MM.1S (cell line): ENCODE measurements at regions not wholly inside any gene's neighbourhood (a gene's known extent, or its start where the extent isn't known, plus 50 kb on each side); places are given as distances from the start of the nearest gene placed in this dataset.
A peak's percentile ranks its signal among the peaks of the same experiment; 100 is the strongest.
"Not testable (repeated sequence)": the region's sequence is repeated elsewhere in the genome, so short reads cannot be mapped to it uniquely, and the experiment has no call there.

Experiments
- DNase-seq: peaks from one replicate; pipeline ENCODE4 v3.0.0-alpha.2; 2015
- H2AFZ ChIP-seq: fragments of 300-600 bp; sonication (generic); 2 replicates; pipeline ENCODE4 v1.6.0; 2016; ENCODE audit warnings: antibody characterized with exemption, low read length
- H3F3A ChIP-seq: fragments of 300-600 bp; sonication (generic); 2 replicates; pipeline ENCODE4 v1.6.1; 2016; ENCODE audit warnings: mild to moderate bottlenecking, antibody characterized with exemption, low read length, moderate library complexity, mixed read lengths; ENCODE audit not compliant: insufficient read depth
- H3K27ac ChIP-seq: fragments of 300-600 bp; sonication (generic); 2 replicates; pipeline ENCODE4 v1.5.1; 2016; ENCODE audit warnings: mild to moderate bottlenecking, low read length
- H3K27me3 ChIP-seq: fragments of 300-600 bp; sonication (generic); replicated peaks from 2 replicates; pipeline ENCODE4 v1.6.0; 2016; ENCODE audit warnings: low read length; ENCODE audit not compliant: insufficient read depth
- H3K36me3 ChIP-seq: fragments of 300-600 bp; sonication (generic); replicated peaks from 2 replicates; pipeline ENCODE4 v1.6.1; 2016; ENCODE audit warnings: mild to moderate bottlenecking, low read length, mixed read lengths; ENCODE audit not compliant: insufficient read depth
- H3K4me1 ChIP-seq: fragments of 300-600 bp; sonication (generic); 2 replicates; pipeline ENCODE4 v1.6.1; 2016; ENCODE audit warnings: low read length, mixed read lengths
- H3K4me2 ChIP-seq: fragments of 300-600 bp; sonication (generic); 2 replicates; pipeline ENCODE4 v1.6.0; 2016; ENCODE audit warnings: low read depth, low read length
- H3K4me3 ChIP-seq: fragments of 300-600 bp; sonication (generic); 2 replicates; pipeline ENCODE4 v1.5.1; 2016; ENCODE audit warnings: low read length, mixed read lengths
- H3K79me2 ChIP-seq: fragments of 300-600 bp; sonication (generic); 2 replicates; pipeline ENCODE4 v1.6.1; 2016; ENCODE audit warnings: mixed run types, low read length, mixed read lengths
- H3K9ac ChIP-seq: fragments of 300-600 bp; sonication (generic); 2 replicates; pipeline ENCODE4 v1.6.1; 2016; ENCODE audit warnings: low read length, mixed read lengths
- H3K9me2 ChIP-seq: fragments of 300-600 bp; sonication (generic); replicated peaks from 2 replicates; pipeline ENCODE4 v1.6.1; 2016; ENCODE audit warnings: mild to moderate bottlenecking, low read length, mixed read lengths; ENCODE audit not compliant: insufficient read depth
- H3K9me3 ChIP-seq: fragments of 300-600 bp; sonication (generic); replicated peaks from 2 replicates; pipeline ENCODE4 v1.6.1; 2016; ENCODE audit warnings: mild to moderate bottlenecking, low read length, mixed read lengths; ENCODE audit not compliant: insufficient read depth
- H4K20me1 ChIP-seq: fragments of 300-600 bp; sonication (generic); 2 replicates; pipeline ENCODE4 v1.6.1; 2016; ENCODE audit warnings: mild to moderate bottlenecking, low read length, moderate library complexity, mixed read lengths; ENCODE audit not compliant: insufficient read depth
- EZH2 ChIP-seq: fragments of 300-600 bp; sonication (generic); optimal IDR thresholded peaks from 2 replicates; pipeline ENCODE3; 2017; ENCODE audit warnings: low read depth, mild to moderate bottlenecking, antibody characterized with exemption, low read length, mixed read lengths
- EZH2phosphoT487 ChIP-seq: fragments of 300-600 bp; sonication (generic); IDR thresholded peaks from 2 replicates; pipeline ENCODE4 v1.6.1; 2018; ENCODE audit warnings: antibody characterized with exemption, low read length
- TF ChIP-seq, protein P1 (sequence below): fragments of 300-600 bp; sonication (generic); IDR thresholded peaks from 2 replicates; pipeline ENCODE4 v1.5.1; 2016; ENCODE audit warnings: antibody characterized with exemption, low read length, mixed read lengths

DNA sequence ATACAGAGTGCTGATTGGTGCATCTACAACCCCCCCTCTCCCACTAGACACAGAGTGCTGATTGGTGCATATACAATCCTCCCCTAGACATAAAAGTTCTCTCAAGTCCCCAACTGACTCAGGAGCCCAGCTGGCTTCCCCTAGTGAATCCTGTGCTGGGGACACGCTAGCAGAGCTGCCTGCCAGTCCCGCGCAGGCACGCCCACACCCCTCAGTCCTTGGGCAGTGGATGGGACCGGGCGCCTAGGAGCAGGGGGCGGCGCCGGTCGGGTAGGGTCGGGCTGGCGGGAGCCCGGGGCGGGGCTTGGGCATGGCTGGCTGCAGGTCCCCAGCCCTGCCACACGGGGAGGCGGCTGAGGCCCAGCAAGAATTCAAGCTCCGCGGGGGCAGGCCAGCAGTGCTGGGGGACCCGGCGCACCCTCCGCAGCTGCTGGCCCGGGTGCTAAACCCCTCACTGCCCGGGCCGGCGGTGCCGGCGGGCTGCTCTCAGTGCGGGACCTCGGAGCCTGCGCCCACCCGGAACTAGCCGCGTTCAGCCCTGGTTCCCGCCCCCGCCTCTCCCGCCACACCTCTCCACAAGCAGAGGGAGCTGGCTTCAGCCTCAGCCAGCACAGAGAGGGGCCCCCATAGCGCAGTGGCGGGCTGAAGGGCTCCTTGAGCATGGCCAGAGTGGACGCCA lies 64.3 kb upstream of the DDHD1 start:
- no peaks in the 10 kb centered on the region for H3F3A ChIP-seq
- H3K4me1 ChIP-seq, result no peaks in the 10 kb centered on the region
- no peak overlapping the region for H3K27ac ChIP-seq
- no peaks in the 10 kb centered on the region for H4K20me1 ChIP-seq
- H2AFZ ChIP-seq, result peak overlapping the region; percentile 63; the same call in 1 of the 2 replicates
- H3K4me3 ChIP-seq, result peak overlapping the region; percentile 43
- DNase-seq, result peak; percentile 65
- H3K27me3 ChIP-seq, result no peaks in the 10 kb centered on the region
- no peak for TF ChIP-seq EZH2
- TF ChIP-seq EZH2phosphoT487, result no peak
- TF ChIP-seq, protein P1, sequence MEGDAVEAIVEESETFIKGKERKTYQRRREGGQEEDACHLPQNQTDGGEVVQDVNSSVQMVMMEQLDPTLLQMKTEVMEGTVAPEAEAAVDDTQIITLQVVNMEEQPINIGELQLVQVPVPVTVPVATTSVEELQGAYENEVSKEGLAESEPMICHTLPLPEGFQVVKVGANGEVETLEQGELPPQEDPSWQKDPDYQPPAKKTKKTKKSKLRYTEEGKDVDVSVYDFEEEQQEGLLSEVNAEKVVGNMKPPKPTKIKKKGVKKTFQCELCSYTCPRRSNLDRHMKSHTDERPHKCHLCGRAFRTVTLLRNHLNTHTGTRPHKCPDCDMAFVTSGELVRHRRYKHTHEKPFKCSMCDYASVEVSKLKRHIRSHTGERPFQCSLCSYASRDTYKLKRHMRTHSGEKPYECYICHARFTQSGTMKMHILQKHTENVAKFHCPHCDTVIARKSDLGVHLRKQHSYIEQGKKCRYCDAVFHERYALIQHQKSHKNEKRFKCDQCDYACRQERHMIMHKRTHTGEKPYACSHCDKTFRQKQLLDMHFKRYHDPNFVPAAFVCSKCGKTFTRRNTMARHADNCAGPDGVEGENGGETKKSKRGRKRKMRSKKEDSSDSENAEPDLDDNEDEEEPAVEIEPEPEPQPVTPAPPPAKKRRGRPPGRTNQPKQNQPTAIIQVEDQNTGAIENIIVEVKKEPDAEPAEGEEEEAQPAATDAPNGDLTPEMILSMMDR, result peak; percentile 24; the same call in 1 of the 2 replicates
- H3K9me2 ChIP-seq, result no peaks in the 10 kb centered on the region
- no peaks in the 10 kb centered on the region for H3K79me2 ChIP-seq
- H3K36me3 ChIP-seq, result no peaks in the 10 kb centered on the region
- peak overlapping the region; percentile 65; the same call in 1 of the 2 replicates for H3K4me2 ChIP-seq
- H3K9me3 ChIP-seq, result no peaks in the 10 kb centered on the region
- peak overlapping the region; percentile 38; the same call in 1 of the 2 replicates for H3K9ac ChIP-seq

DNA sequence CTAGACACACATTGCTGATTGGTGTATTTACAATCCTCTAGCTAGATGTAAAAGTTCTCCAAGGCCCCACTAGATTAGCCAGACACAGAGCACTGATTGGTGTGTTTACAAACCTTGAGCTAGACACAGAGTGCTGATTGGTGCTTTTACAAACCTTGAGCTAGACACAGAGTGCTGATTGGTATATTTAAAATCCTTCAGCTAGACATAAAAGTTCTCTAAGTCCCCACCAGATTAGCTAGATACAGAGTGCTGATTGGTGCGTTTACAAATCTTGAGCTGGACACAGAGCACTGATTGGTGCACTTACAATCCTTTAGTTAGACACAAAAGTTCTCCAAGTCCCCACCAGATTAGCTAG lies 63.8 kb upstream of the DDHD1 start:
- not testable (repeated sequence) for H3K4me2 ChIP-seq, H3K27me3 ChIP-seq, H3F3A ChIP-seq, H3K79me2 ChIP-seq, H3K36me3 ChIP-seq, H4K20me1 ChIP-seq, H3K27ac ChIP-seq, H3K4me3 ChIP-seq, DNase-seq, H3K9me2 ChIP-seq, H3K4me1 ChIP-seq, H3K9ac ChIP-seq, H3K9me3 ChIP-seq
- H2AFZ ChIP-seq, result 0 out of 2 replicates have a peak overlapping the region, but pooled peaks have one; percentile 63

DNA sequence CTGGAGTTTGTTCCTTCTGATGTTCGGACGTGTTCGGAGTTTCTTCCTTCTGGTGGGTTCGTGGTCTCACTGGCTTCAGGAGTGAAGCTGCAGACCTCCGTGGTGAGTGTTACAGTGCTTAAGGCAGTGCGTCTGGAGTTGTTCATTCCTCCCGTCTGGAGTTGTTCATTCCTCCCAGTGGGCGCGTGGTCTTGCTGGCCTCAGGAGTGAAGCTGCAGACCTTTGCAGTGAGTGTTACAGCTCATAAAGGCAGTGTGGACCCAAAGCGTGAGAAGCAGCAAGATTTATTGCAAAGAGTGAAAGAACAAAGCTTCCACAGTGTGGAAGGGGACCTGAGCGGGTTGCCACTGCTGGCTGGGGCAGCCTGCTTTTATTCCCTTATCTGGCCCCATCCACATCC lies 63.4 kb upstream of the DDHD1 start:
- not testable (repeated sequence) for H3K9ac ChIP-seq, H3K27ac ChIP-seq, H3K9me2 ChIP-seq, H3K4me3 ChIP-seq, H2AFZ ChIP-seq, H3F3A ChIP-seq, H3K4me2 ChIP-seq, H4K20me1 ChIP-seq, H3K36me3 ChIP-seq, H3K27me3 ChIP-seq, DNase-seq, H3K9me3 ChIP-seq, H3K79me2 ChIP-seq, H3K4me1 ChIP-seq

DNA sequence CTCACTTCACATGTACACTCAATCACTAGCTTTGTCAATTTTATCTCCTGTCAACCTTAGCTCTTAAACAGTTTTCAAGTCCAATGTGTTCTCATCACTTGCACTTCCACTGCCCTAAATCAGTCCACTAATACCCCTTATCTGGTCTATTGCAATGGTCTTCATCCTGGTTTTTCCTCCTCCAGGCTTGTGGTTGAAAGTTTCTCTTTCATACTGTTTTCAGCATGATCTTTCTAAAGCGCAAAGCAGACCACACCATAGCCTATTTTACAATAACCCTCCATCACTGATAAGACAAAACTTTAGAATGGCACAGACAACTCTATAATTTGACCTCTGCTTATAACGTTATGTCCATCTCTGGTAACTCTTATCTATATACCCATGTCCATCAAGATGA lies 62.0 kb upstream of the DDHD1 start:
- Histone ChIP-seq H4K20me1 (no peaks in the 10 kb centered on the region), H3K9me3 (no peaks in the 10 kb centered on the region), H3K36me3 (no peaks in the 10 kb centered on the region), H3K4me3 (no peak overlapping the region), H3K4me1 (no peaks in the 10 kb centered on the region), H3K9ac (no peak overlapping the region), H3K4me2 (no peak overlapping the region), H3F3A (no peaks in the 10 kb centered on the region), H2AFZ (no peak overlapping the region), H3K27ac (no peak overlapping the region), H3K27me3 (no peaks in the 10 kb centered on the region), H3K9me2 (no peaks in the 10 kb centered on the region), H3K79me2 (no peaks in the 10 kb centered on the region)
- TF ChIP-seq, protein P1, result no peak
- no peak for TF ChIP-seq EZH2phosphoT487
- no peak for TF ChIP-seq EZH2
- no peak for DNase-seq
